GM12865 (cell line): ENCODE measurements at regions not wholly inside any gene's neighbourhood (a gene's known extent, or its start where the extent isn't known, plus 50 kb on each side); places are given as distances from the start of the nearest gene placed in this dataset.

Source experiments
- DNase-seq: peaks from one replicate; pipeline ENCODE4 v3.0.0; 2010; ENCODE audit warnings: low read depth
- H3K4me3 ChIP-seq: 2 replicates; pipeline ENCODE4 v1.5.1; 2011; ENCODE audit warnings: mild to moderate bottlenecking, low read depth, low read length, control low read depth
- CTCF ChIP-seq: IDR thresholded peaks from 2 replicates; pipeline ENCODE4 v1.5.1; 2011; ENCODE audit warnings: low read length, control low read depth, low read depth, inconsistent platforms; ENCODE audit not compliant: insufficient read depth; ENCODE audit errors: missing control alignments

- no peak for TF ChIP-seq CTCF
- no peak for DNase-seq
- no peak overlapping the region for H3K4me3 ChIP-seq
Observed at GRCh38 chr3:144127014-144127413, 155.4 kb downstream of the DIPK2A start.

- TF ChIP-seq CTCF = no peak
- peak overlapping the region; percentile 53 for H3K4me3 ChIP-seq
- DNase-seq = no peak
Observed at GRCh38 chr3:144127700-144128099, 156.1 kb downstream of the DIPK2A start.

- TF ChIP-seq CTCF = no peak
- peak; percentile 88 for DNase-seq
- peak overlapping the region; percentile 53 for H3K4me3 ChIP-seq
Observed at GRCh38 chr3:144128108-144128892, 156.7 kb downstream of the DIPK2A start.

- DNase-seq = peak; percentile 26
- TF ChIP-seq CTCF = no peak
- no peak overlapping the region for H3K4me3 ChIP-seq
Observed at GRCh38 chr3:144129536-144130214, 158.1 kb downstream of the DIPK2A start.

- TF ChIP-seq CTCF = no peak
- H3K4me3 ChIP-seq = no peak overlapping the region
- DNase-seq = no peak
Observed at GRCh38 chr3:144141074-144141473, 169.5 kb downstream of the DIPK2A start.

GRCh38 chr3:144141496-144141895 is 169.9 kb downstream of the DIPK2A start:
- H3K4me3 ChIP-seq = no peak overlapping the region
- TF ChIP-seq CTCF = no peak
- no peak for DNase-seq
